IMR-90 (cell line): ENCODE measurements at regions not wholly inside any gene's neighbourhood (a gene's known extent, or its start where the extent isn't known, plus 50 kb on each side); places are given as distances from the start of the nearest gene placed in this dataset.

Experiments
- ATAC-seq: fragments of 200-7000 bp; cut with Tn5 transposase; 2 replicates; pipeline ENCODE4 v1.9.1; 2020; ENCODE audit warnings: low read depth, mild to moderate bottlenecking, moderate library complexity
- BruUV-seq: library from RNA; stranded (reverse); fragments of 400-500 nt; replicated peaks from 2 replicates; lab custom pipeline; 2021; lab: Mats Ljungman, UMichigan
- CTCF ChIA-PET: fragments of 300-600 bp; formaldehyde crosslinking; extraction: SDS; loops from one replicate; lab custom pipeline; 2021; ENCODE audit warnings: antibody characterized with exemption; lab: Yijun Ruan, JAX
- POLR2A ChIA-PET: fragments of 300-600 bp; sonication (Branson Sonifier 250); formaldehyde crosslinking; loops from one replicate; lab custom pipeline; 2022; ENCODE audit warnings: antibody characterized with exemption; ENCODE audit not compliant: unreplicated experiment; lab: Charles Lee
- DNase-seq: peaks from one replicate; pipeline ENCODE4 v3.0.0; 2013
- H2AFZ ChIP-seq: replicated peaks from 2 replicates; pipeline ENCODE3; 2013; ENCODE audit warnings: low read length, mild to moderate bottlenecking; ENCODE audit not compliant: poor library complexity
- H2AK5ac ChIP-seq: 2 replicates; pipeline ENCODE4 v1.6.1; 2013; ENCODE audit warnings: low read depth, low read length, inconsistent platforms
- H2AK9ac ChIP-seq: replicated peaks from 2 replicates; pipeline ENCODE3; 2013; ENCODE audit warnings: mild to moderate bottlenecking, low read depth, low read length, moderate library complexity; ENCODE audit not compliant: poor library complexity
- H2BK120ac ChIP-seq: 2 replicates; pipeline ENCODE4 v1.6.1; 2013; ENCODE audit warnings: low read depth, low read length, inconsistent platforms
- H2BK15ac ChIP-seq: 3 replicates; pipeline ENCODE4 v1.6.1; 2013; ENCODE audit warnings: low read depth, low read length, inconsistent platforms
- H2BK20ac ChIP-seq: 2 replicates; pipeline ENCODE4 v1.6.1; 2013; ENCODE audit warnings: low read depth, mild to moderate bottlenecking, inconsistent platforms, low read length, moderate library complexity
- H2BK5ac ChIP-seq: 2 replicates; pipeline ENCODE4 v1.6.1; 2013; ENCODE audit warnings: mild to moderate bottlenecking, low read depth, low read length, inconsistent platforms; ENCODE audit not compliant: poor library complexity, severe bottlenecking
- H3K14ac ChIP-seq: replicated peaks from 2 replicates; pipeline ENCODE4 v1.6.1; 2013; ENCODE audit warnings: low read depth, low read length, inconsistent platforms
- H3K18ac ChIP-seq: 2 replicates; pipeline ENCODE4 v1.6.1; 2013; ENCODE audit warnings: low read depth, low read length, control low read depth
- H3K23ac ChIP-seq: 2 replicates; pipeline ENCODE4 v1.6.1; 2013; ENCODE audit warnings: low read depth, low read length, inconsistent platforms
- H3K27ac ChIP-seq: 2 replicates; pipeline ENCODE4 v1.5.1; 2013; ENCODE audit warnings: mild to moderate bottlenecking, control low read depth, low read length; ENCODE audit not compliant: insufficient read depth
- H3K27me3 ChIP-seq: 2 replicates; pipeline ENCODE4 v1.6.1; 2013; ENCODE audit warnings: low read length; ENCODE audit not compliant: control insufficient read depth, insufficient read depth
- H3K36me3 ChIP-seq: 2 replicates; pipeline ENCODE4 v1.6.1; 2013; ENCODE audit warnings: low read length, mixed read lengths; ENCODE audit not compliant: control insufficient read depth, insufficient read depth
- H3K4ac ChIP-seq: 2 replicates; pipeline ENCODE4 v1.6.1; 2013; ENCODE audit warnings: low read depth, low read length, inconsistent platforms
- H3K4me1 ChIP-seq: 2 replicates; pipeline ENCODE4 v1.6.1; 2013; ENCODE audit warnings: low read length, mixed read lengths; ENCODE audit not compliant: control insufficient read depth, insufficient read depth
- H3K4me2 ChIP-seq: 2 replicates; pipeline ENCODE4 v1.6.1; 2013; ENCODE audit warnings: low read depth, mild to moderate bottlenecking, control low read depth, low read length, moderate library complexity
- H3K4me3 ChIP-seq: 2 replicates; pipeline ENCODE4 v1.5.1; 2013; ENCODE audit warnings: low read depth, mild to moderate bottlenecking, control low read depth, low read length, moderate library complexity; ENCODE audit not compliant: insufficient read depth
- H3K56ac ChIP-seq: 2 replicates; pipeline ENCODE4 v1.6.1; 2013; ENCODE audit warnings: low read length, inconsistent platforms; ENCODE audit not compliant: insufficient read depth; ENCODE audit errors: extremely low read depth
- H3K79me1 ChIP-seq, 2 experiments: 2 replicates each; pipeline ENCODE4 v1.6.1; 2013; ENCODE audit warnings: low read length in 2 of 2, inconsistent platforms in 1 of 2, low read depth in 1 of 2
- H3K9ac ChIP-seq: 2 replicates; pipeline ENCODE4 v1.6.1; 2013; ENCODE audit warnings: low read depth, low read length, control low read depth
- H3K9me1 ChIP-seq: 2 replicates; pipeline ENCODE4 v1.6.1; 2013; ENCODE audit warnings: low read length, inconsistent platforms; ENCODE audit not compliant: insufficient read depth
- H3K9me3 ChIP-seq: 2 replicates; pipeline ENCODE4 v1.6.1; 2013; ENCODE audit warnings: low read length; ENCODE audit not compliant: control insufficient read depth, insufficient read depth
- H4K20me1 ChIP-seq: 2 replicates; pipeline ENCODE4 v1.6.1; 2013; ENCODE audit warnings: low read length, inconsistent platforms; ENCODE audit not compliant: insufficient read depth
- H4K5ac ChIP-seq: 2 replicates; pipeline ENCODE4 v1.6.1; 2013; ENCODE audit warnings: mild to moderate bottlenecking, low read depth, low read length, control low read depth
- H4K8ac ChIP-seq, 2 experiments: 2 replicates each; pipeline ENCODE4 v1.6.1; 2013; ENCODE audit warnings: low read depth in 2 of 2, low read length in 2 of 2, control low read depth in 1 of 2, inconsistent platforms in 1 of 2
- H4K91ac ChIP-seq: 2 replicates; pipeline ENCODE4 v1.6.1; 2013; ENCODE audit warnings: low read depth, low read length, inconsistent platforms; ENCODE audit not compliant: insufficient read depth
- BHLHE40 ChIP-seq: fragments of 150-350 bp; IDR thresholded peaks from 2 replicates; pipeline ENCODE4 v1.6.1; 2016; ENCODE audit warnings: mild to moderate bottlenecking, low read depth, low read length
- CEBPB ChIP-seq: IDR thresholded peaks from 2 replicates; pipeline ENCODE4 v1.6.1; 2012; ENCODE audit warnings: low read depth, low read length, improper control_type of control experiment
- CHD1 ChIP-seq: IDR thresholded peaks from 2 replicates; pipeline ENCODE4 v1.6.1; 2012; ENCODE audit warnings: low read depth, low read length, improper control_type of control experiment
- CTCF ChIP-seq: conservative IDR thresholded peaks from 2 replicates; pipeline ENCODE4 v1.5.1; 2012; ENCODE audit warnings: mild to moderate bottlenecking, low read depth, low read length, improper control_type of control experiment
- FOS ChIP-seq: fragments of 150-350 bp; IDR thresholded peaks from 2 replicates; pipeline ENCODE4 v1.6.1; 2016; ENCODE audit warnings: low read depth, low read length
- MAFK ChIP-seq: IDR thresholded peaks from 2 replicates; pipeline ENCODE4 v1.6.1; 2012; ENCODE audit warnings: low read depth, low read length, improper control_type of control experiment
- MAZ ChIP-seq: IDR thresholded peaks from 2 replicates; pipeline ENCODE4 v1.6.1; 2012; ENCODE audit warnings: low read depth, mild to moderate bottlenecking, low read length, improper control_type of control experiment, moderate library complexity, borderline replicate concordance
- MXI1 ChIP-seq: IDR thresholded peaks from 2 replicates; pipeline ENCODE4 v1.6.1; 2012; ENCODE audit warnings: low read depth, mild to moderate bottlenecking, low read length, moderate library complexity, borderline replicate concordance
- NFE2L2 ChIP-seq: fragments of 150-350 bp; IDR thresholded peaks from 2 replicates; pipeline ENCODE4 v1.6.1; 2016; ENCODE audit warnings: low read depth, mild to moderate bottlenecking, low read length
- POLR2A ChIP-seq: IDR thresholded peaks from 2 replicates; pipeline ENCODE4 v1.6.1; 2012; ENCODE audit warnings: mild to moderate bottlenecking, low read depth, low read length
- RAD21 ChIP-seq: IDR thresholded peaks from 2 replicates; pipeline ENCODE4 v1.6.1; 2012; ENCODE audit warnings: low read length, improper control_type of control experiment
- RCOR1 ChIP-seq: IDR thresholded peaks from 2 replicates; pipeline ENCODE4 v1.6.1; 2012; ENCODE audit warnings: mild to moderate bottlenecking, low read length, improper control_type of control experiment; ENCODE audit not compliant: insufficient replicate concordance
- RFX5 ChIP-seq: IDR thresholded peaks from 2 replicates; pipeline ENCODE4 v1.8.0; 2012; ENCODE audit warnings: low read depth, mild to moderate bottlenecking, low read length, moderate library complexity
- SMC3 ChIP-seq: fragments of 150-350 bp; IDR thresholded peaks from 2 replicates; pipeline ENCODE4 v1.6.1; 2016; ENCODE audit warnings: low read depth, mild to moderate bottlenecking, antibody characterized with exemption, low read length, moderate library complexity
- WGBS, 2 experiments: methylation state at CpG; one replicate each; pipeline versions ENCODE4 v1.1.5 to v1.1.7; 2013; ENCODE audit warnings: missing lambda C conversion rate in 2 of 2; ENCODE audit not compliant: insufficient read length in 1 of 2; ENCODE audit errors: extremely low coverage in 2 of 2; 5-methylcytosine and 5-hydroxymethylcytosine counted together
- dilution Hi-C: fragments of 300-500 bp; cut with HindIII; formaldehyde crosslinking; loops from one replicate; pipeline ENCODE4 v1.14.3; 2018; ENCODE audit warnings: low sequenced_read_pairs; ENCODE audit not compliant: unreplicated experiment
- in situ Hi-C: fragments of 300-500 bp; cut with MboI; formaldehyde crosslinking; loops from 3 replicates; pipeline ENCODE4 v1.14.3; 2019; ENCODE audit warnings: low sequenced_read_pairs, inconsistent platforms, mixed read lengths
- intact Hi-C: fragments of 100-400 bp; cut with micrococcal nuclease; formaldehyde crosslinking; loops from 2 replicates; pipeline ENCODE4 v1.10.0; 2022
- TF ChIP-seq, protein P1 (sequence below): fragments of 150-350 bp; IDR thresholded peaks from 2 replicates; pipeline ENCODE4 v1.6.1; 2017; ENCODE audit warnings: mild to moderate bottlenecking, antibody characterized with exemption, low read length, low read depth
- TF ChIP-seq, protein P2 (sequence below): fragments of 150-350 bp; IDR thresholded peaks from 2 replicates; pipeline ENCODE4 v1.6.1; 2016; ENCODE audit warnings: low read depth, mild to moderate bottlenecking, low read length, moderate library complexity, borderline replicate concordance

DNA sequence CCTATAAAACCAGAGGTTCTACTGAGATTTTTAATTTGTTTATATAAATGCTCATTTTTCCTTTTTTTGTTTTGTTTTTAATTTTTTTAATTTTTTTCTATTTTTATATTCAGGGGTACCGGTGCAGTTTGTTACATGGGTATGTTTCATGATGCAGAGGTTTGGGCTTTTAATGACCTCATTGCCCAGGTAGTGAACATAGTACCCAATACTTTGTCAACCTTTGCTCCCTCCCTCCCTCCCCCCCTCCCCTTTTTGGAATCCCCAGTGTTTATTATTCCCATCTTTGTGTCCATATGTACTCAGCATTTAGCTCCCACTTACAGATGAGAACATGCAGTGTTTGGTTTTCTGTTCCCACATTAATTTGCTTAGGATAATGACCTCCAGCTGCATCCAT, 94.4 kb upstream of the NEBL start:
- Histone ChIP-seq H3K18ac (no peak overlapping the region), H2BK120ac (no peak overlapping the region), H4K20me1 (no peaks in the 10 kb centered on the region), H4K5ac (no peak overlapping the region), H3K4me1 (no peaks in the 10 kb centered on the region), H3K36me3 (no peaks in the 10 kb centered on the region), H3K79me1 (no peaks in the 10 kb centered on the region), H4K8ac (no peak overlapping the region), H4K91ac (no peak overlapping the region), H2BK15ac (no peak overlapping the region), H3K9me3 (no peaks in the 10 kb centered on the region), H2AK5ac (no peak overlapping the region), H2AK9ac (no peak overlapping the region), H3K9me1 (no peaks in the 10 kb centered on the region), H2AFZ (no peak overlapping the region), H3K4me3 (no peak overlapping the region), H2BK5ac (no peak overlapping the region), H3K23ac (no peak overlapping the region), H3K27me3 (no peaks in the 10 kb centered on the region), H3K4me2 (no peak overlapping the region), H3K9ac (no peak overlapping the region), H3K27ac (no peak overlapping the region), H3K4ac (no peak overlapping the region), H2BK20ac (no peak overlapping the region), H3K14ac (no peak overlapping the region), H3K56ac (no peak overlapping the region)
- POLR2A ChIA-PET: no interaction called here
- BruUV-seq: no TSS peak
- DNase-seq (no peak), ATAC-seq (no peak)
- WGBS, 2 experiments: no CpG with 5 or more reads among the region's 1 CpG
- TF ChIP-seq NFE2L2: no peak
- TF ChIP-seq RFX5: no peak
- TF ChIP-seq, protein P1, sequence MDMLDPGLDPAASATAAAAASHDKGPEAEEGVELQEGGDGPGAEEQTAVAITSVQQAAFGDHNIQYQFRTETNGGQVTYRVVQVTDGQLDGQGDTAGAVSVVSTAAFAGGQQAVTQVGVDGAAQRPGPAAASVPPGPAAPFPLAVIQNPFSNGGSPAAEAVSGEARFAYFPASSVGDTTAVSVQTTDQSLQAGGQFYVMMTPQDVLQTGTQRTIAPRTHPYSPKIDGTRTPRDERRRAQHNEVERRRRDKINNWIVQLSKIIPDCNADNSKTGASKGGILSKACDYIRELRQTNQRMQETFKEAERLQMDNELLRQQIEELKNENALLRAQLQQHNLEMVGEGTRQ: no peak
- TF ChIP-seq RCOR1: no peak
- TF ChIP-seq RAD21: no peak
- TF ChIP-seq FOS: no peak
- TF ChIP-seq MXI1: no peak
- TF ChIP-seq SMC3: no peak
- no peak for TF ChIP-seq CTCF
- TF ChIP-seq, protein P2, sequence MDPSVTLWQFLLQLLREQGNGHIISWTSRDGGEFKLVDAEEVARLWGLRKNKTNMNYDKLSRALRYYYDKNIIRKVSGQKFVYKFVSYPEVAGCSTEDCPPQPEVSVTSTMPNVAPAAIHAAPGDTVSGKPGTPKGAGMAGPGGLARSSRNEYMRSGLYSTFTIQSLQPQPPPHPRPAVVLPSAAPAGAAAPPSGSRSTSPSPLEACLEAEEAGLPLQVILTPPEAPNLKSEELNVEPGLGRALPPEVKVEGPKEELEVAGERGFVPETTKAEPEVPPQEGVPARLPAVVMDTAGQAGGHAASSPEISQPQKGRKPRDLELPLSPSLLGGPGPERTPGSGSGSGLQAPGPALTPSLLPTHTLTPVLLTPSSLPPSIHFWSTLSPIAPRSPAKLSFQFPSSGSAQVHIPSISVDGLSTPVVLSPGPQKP: no peak
- TF ChIP-seq CEBPB: no peak
- no peak for TF ChIP-seq BHLHE40
- no peak for TF ChIP-seq POLR2A
- TF ChIP-seq CHD1: no peak
- no peak for TF ChIP-seq MAZ
- TF ChIP-seq MAFK: no peak
- intact Hi-C loops: no loop called here
- CTCF ChIA-PET: no interaction called here
- dilution Hi-C loops: no loop called here
- in situ Hi-C loops: no loop called here
